TTC549 (cell line): ENCODE measurements at regions not wholly inside any gene's neighbourhood (a gene's known extent, or its start where the extent isn't known, plus 50 kb on each side); places are given as distances from the start of the nearest gene placed in this dataset.

Source experiments
- FAIRE-seq: peaks from 2 replicates; lab custom pipeline; 2012; peaks lifted over from hg19 to GRCh38; lab: Jason Lieb, UNC

GRCh38 chr3:168511428-168512014 is 415.8 kb upstream of the GOLIM4 start:
- FAIRE-seq, result no peak

GRCh38 chr3:168506589-168506988 is 410.9 kb upstream of the GOLIM4 start:
- no peak for FAIRE-seq

GRCh38 chr3:168501570-168501969 is 405.8 kb upstream of the GOLIM4 start:
- no peak for FAIRE-seq

GRCh38 chr3:168498194-168498593 is 402.5 kb upstream of the GOLIM4 start:
- FAIRE-seq, result no peak

GRCh38 chr3:168497741-168498140 is 402.0 kb upstream of the GOLIM4 start:
- FAIRE-seq, result no peak

GRCh38 chr3:168497183-168497582 is 401.5 kb upstream of the GOLIM4 start:
- FAIRE-seq, result no peak

GRCh38 chr3:168495932-168496331 is 400.2 kb upstream of the GOLIM4 start:
- no peak for FAIRE-seq

- no peak for FAIRE-seq
These were observed 399.5 kb upstream of the GOLIM4 start for GRCh38 chr3:168495270-168495669.

- no peak for FAIRE-seq
These were observed 397.9 kb upstream of the GOLIM4 start for GRCh38 chr3:168493412-168494205.

GRCh38 chr3:168490981-168491380 is 395.3 kb upstream of the GOLIM4 start:
- no peak for FAIRE-seq

GRCh38 chr3:168489301-168489700 is 393.6 kb upstream of the GOLIM4 start:
- no peak for FAIRE-seq

GRCh38 chr3:168485936-168486335 is 390.2 kb upstream of the GOLIM4 start:
- no peak for FAIRE-seq

- FAIRE-seq, result no peak
These were observed 380.7 kb upstream of the GOLIM4 start for GRCh38 chr3:168476360-168476980.

GRCh38 chr3:168475704-168476103 is 380.0 kb upstream of the GOLIM4 start:
- FAIRE-seq, result no peak

- no peak for FAIRE-seq
These were observed 377.7 kb upstream of the GOLIM4 start for GRCh38 chr3:168473334-168473890.

- no peak for FAIRE-seq
These were observed 377.1 kb upstream of the GOLIM4 start for GRCh38 chr3:168472783-168473182.

GRCh38 chr3:168470380-168470779 is 374.7 kb upstream of the GOLIM4 start:
- no peak for FAIRE-seq

GRCh38 chr3:168469436-168469835 is 373.7 kb upstream of the GOLIM4 start:
- no peak for FAIRE-seq

GRCh38 chr3:168467115-168467714 is 371.5 kb upstream of the GOLIM4 start:
- FAIRE-seq, result no peak

GRCh38 chr3:168461793-168462192 is 366.1 kb upstream of the GOLIM4 start:
- FAIRE-seq, result no peak

GRCh38 chr3:168459226-168459784 is 363.6 kb upstream of the GOLIM4 start:
- no peak for FAIRE-seq

- no peak for FAIRE-seq
These were observed 362.3 kb upstream of the GOLIM4 start for GRCh38 chr3:168457954-168458539.
